ENCODE measurements at regions not wholly inside any gene's neighbourhood (a gene's known extent, or its start where the extent isn't known, plus 50 kb on each side); places are given as distances from the start of the nearest gene placed in this dataset.

- TF ChIP-seq POLR2A (IDR thresholded peaks at IDR 0.05) (no peak), CTCF (IDR thresholded peaks at IDR 0.05) (no peak)
These were observed 617.3 kb downstream of the KCNJ3 start for GRCh38 chr2:155315768-155316167.

Data from gastroesophageal sphincter (tissue), 3 donors.